GM19035 (cell line): ENCODE measurements at regions not wholly inside any gene's neighbourhood (a gene's known extent, or its start where the extent isn't known, plus 50 kb on each side); places are given as distances from the start of the nearest gene placed in this dataset.

ENCODE experiments used
- ATAC-seq: cut with Tn5 transposase; IDR thresholded peaks from one replicate; pipeline ENCODE4 v1.9.1; 2021; ENCODE audit not compliant: unreplicated experiment

DNA sequence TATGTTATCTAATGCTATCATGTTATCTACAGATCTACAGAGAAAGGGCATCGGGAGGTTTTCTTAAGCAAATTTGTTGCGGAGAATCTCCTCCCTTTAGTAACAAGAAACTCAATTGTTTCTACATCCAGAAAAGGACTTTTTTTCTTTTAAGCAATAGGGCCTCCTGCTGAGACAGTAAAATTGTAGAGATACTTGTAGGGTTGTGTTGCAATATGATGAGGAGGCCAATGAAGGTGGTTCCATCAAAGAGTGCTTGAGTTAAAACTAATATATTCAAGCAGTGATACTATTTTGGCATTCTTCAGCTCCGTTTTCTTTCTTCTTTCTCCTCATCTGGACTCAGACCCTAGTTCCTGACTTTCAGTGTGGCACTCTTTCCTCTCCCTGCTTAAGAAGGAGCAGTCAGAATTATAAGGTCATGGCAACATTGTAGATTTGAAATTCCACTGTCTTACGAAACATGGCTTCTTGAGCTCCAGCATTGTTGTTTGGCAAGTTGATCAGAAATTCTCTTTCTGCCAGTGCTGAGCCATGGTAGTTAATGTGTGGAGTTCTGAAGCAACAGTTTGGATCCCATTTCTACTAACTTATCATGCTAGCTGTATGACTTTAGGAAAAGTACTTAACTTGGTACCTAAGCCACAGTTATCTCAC, 202.0 kb upstream of the SLC14A2 start:
- no peak for ATAC-seq

DNA sequence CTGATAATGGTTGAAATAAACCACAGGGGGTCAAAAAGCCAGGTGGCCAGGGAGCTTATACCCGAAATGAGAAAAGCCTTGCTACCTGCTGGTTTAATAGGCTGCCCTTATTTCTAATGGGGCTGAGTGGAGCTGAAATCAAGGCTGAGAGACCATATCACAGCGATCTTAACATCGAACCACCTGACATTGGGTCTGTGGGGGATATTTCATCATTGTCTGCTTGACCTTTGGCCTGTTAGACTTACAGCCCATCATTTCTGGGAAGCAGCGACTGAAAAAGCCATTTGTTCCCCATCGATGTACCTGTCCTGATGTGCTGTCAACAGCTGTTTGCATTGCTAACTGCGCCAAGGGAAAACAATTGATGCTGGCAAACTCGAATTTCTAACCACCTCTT, 199.7 kb upstream of the SLC14A2 start:
- no peak for ATAC-seq

DNA sequence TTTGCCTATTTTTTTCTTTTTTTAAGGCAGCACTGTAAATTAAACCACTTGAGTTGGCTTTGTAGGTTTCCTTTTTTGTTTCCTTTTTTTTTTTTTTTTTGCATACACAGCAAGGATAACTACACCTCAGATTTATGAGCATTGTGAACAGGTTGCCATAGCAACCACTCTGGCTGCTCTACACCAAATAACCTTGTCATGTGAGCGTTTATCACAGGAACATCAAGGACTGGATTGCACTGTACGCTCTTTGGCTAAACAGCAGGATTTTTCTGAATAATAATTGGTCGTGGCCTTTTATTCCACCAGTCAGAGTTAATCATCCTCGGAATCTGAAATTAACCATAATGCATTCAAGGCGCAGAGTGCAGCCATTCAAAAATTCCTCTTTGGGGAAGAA, 199.1 kb upstream of the SLC14A2 start:
- no peak for ATAC-seq

DNA sequence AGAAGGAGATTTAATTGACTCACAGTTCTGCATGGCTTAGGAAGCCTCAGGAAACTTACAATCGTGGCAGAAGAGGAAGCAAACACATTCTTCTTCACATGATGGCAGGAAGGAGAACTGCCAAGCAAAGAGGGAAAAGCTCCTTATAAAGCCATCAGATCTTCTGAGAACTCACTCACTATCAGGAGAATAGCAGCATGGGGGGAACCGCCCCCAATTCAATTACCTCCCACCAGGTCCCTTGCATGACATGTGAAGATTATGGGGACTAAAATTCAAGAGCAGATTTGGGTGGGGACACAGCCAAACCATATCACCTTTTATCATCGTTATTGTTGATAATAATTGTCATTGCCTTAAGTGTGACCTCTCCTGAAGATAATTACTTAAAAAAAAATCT, 197.9 kb upstream of the SLC14A2 start:
- ATAC-seq, result no peak

DNA sequence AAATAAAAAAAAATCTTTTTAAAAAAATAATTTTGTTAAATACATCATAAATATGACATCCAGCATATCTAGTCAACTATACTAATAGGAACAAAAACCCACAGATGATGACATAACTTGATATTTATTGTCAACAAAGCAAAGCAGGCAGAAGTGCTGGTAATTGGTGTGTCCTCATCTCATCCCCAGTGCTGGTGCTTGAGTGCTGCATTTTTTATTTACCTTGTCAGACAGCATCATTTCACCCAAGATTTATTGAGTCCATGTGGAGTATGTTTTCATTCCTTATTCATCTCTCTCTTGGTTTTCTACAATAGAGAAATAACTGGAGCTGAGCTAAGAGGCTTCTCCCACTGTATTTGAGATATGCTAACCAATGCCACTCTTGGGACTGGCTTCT, 191.6 kb upstream of the SLC14A2 start:
- no peak for ATAC-seq

DNA sequence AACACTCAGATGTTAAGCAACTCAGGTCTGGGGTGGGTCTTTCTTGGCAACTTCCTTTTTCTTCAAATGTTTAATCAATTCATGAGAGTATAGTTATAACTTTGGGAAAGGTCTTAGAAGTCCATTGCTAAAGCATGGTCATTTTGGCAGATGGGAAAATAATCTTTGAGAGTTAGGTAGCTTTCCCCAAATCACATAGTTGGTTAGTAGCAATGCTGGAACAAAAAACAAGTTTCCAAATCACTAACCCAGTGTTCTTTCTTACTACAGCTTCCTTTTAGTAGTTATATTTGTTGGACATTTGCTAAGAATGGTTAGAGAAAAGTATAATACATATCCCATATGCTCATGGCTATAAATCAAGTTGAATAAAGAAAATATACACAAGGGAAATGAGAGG, 185.2 kb upstream of the SLC14A2 start:
- no peak for ATAC-seq

DNA sequence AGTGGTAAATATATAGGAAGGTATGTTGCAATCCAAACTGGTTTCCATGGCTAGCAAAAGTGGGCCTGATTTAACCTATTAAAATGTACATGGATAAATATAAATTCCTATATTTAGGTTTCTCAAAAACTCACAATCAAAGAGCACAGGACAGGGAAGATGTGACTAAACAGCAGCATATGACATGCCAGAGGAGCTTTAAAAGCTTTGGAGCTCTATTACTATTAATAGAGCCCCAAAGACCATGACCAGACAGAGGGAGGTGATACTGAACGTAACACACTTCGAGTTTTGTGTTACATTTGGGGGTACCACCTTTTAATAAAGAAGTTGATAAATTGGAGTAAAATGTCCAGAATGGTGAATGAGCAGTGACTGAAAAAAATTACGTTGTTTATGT, 179.5 kb upstream of the SLC14A2 start:
- no peak for ATAC-seq

DNA sequence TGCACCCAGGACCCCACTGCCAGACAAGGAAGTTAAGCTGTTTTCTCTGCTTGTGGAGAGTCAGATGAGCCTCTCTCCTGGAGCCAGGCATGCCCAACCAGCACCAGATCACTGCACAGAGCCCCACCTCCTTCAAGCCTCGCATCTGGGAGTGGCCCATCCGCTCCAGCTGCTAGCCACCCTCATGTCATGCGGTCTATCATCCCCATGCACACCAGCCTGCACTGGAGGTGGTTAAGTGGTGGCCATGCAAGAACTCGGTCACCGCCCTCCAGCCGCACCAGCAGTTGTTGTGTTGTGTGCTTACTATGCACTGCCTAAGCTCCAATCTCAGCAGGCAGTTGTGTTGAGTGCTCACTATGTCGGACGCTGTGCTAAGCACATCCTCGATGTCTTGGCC, 177.9 kb upstream of the SLC14A2 start:
- ATAC-seq, result no peak

DNA sequence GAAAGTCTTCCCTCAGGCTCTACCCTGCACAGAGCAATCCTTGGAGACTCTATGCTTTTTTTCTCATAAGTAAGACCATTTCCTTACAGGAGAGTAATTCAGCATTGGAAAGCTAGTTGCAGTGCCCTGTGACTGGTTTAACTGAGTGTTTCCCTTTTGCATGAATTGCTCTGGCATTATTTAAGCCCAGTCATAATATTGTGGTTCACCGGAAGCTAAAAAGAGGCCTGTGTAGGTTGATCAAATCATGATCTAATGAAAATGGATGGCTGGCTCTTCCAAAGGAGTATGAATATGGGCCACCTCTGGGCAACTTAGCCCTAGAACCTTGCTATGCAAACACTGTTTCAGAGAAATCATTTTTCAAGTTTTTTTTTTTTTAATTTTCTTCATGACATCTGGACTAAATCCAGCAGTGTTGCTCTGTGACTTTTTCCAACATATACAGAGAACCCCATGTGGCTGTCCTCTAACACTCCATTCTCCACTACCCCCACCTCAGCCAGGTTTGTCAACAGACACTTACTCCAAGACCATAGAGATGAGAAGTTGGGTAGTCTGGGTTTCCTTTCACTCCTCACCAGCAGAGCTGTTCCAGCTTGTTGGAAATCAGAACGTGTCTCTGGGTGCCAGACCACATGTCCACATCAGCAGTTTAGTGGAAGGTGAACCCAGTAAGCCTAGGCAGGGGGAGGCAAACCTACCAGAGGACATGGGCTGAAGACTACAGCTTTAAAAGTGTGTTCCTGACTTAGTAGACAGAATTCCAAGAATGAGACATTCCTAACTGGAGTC, 175.2 kb upstream of the SLC14A2 start:
- no peak for ATAC-seq

DNA sequence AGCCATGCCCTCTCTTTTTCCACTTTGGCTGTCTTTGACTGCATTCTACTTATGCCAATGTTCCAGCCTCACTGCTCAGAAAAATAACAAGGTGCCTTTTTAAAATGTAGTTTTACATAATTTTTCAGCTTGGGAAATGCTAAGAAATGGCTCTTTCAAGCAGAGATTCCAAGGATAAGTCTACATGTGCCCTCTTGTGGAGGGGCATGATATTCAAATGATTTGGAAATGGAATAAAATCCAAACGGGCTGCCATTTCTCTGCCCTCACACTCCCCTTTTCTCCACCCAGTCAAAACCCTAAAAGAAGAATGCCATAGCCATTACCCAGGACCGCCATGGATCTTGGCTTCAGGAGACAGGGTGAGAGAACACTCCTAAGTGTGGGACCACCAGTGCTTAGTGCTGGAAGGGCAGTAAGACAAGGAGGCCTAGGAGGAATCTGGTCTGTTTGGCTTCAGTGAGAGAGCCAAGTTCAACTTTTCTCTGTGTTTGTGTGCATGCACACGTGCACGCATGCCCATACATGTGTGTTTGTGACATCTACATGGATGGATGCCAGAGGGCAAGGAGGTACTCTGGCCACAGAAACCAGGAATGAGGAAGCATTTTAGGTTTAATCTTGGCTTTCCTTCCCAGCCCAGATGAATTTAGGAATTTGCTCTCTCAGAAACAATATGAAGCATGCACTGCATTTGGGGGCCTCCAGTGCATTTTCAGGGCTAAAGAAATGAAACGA, 174.0 kb upstream of the SLC14A2 start:
- ATAC-seq, result no peak

DNA sequence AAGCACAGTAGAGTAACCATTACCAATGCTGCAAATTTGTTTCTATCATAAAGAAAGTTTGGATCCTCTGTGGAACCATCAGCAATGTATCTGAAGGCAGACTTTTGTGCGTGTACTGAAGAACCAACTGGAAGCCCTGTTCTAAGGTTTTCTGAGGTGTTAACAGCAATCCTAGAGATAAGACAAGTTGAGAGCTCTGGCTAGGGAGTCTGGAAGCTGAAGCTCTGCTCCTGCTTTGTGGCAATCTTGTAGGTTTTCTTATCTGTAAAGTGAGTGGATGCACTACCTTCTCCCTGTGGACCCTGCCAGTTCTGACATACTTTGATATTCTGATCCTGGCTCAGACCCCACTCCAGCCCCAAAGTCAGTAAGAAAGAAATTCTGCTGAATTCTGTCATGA, 171.2 kb upstream of the SLC14A2 start:
- ATAC-seq, result no peak

DNA sequence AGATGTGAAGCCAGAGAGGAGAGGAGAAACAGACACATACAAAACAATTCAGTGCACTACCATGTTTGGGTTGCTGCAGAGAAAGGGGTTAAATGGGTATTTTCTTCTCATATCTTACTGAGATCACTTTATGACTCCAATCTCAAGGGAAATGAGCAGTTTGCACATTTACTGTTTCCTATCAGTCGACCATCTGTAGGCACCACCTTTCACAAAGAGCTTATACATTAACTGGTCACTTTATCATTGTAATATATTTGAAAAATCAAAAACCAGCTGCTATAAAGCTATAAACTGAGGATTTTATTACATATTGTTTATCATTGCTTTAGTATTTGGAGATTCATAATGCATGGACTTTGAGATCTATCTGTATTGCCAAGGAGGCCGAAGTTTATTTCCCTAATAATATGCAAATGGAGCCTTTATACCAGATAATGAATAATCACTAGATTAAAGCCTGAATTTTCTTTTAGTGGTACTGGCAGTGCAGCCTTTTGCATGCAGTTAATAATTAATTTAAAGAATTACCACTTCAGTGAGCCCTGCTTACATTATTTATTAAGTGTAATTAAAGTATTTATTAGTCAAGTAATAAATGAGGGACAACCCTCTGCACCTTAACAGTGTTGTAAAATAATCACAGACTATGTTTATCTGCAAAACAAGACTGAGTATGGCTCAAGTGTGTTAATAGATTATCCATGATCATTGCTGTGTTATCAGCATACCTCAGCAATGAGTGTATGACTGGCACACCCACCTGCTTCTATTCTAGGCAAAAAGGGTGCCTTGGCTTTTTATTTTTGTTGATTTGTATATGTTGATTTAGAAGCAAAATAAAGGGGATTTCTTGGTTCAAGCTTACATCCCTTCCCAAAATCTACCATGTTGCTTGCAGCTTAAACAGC, 167.7 kb upstream of the SLC14A2 start:
- ATAC-seq, result no peak

DNA sequence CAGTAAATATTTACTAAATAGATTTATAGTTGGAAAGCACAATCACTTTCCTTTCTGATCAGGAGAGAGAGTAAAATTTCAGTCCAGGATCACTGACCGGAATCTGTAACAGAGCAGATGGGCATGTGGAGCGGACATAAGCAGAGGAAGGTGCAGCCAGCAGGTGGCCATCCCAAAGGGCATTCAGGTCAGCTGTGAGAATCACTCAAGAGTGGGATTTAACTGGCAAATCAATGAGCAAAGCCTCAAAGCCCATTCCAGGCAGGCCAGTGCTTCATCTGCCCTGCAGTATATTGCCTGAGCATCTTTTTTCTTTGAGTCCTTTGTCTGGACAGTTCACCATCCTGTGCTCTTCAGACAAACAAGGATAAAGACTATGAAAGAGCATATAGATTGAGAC, 166.4 kb upstream of the SLC14A2 start:
- ATAC-seq, result no peak

DNA sequence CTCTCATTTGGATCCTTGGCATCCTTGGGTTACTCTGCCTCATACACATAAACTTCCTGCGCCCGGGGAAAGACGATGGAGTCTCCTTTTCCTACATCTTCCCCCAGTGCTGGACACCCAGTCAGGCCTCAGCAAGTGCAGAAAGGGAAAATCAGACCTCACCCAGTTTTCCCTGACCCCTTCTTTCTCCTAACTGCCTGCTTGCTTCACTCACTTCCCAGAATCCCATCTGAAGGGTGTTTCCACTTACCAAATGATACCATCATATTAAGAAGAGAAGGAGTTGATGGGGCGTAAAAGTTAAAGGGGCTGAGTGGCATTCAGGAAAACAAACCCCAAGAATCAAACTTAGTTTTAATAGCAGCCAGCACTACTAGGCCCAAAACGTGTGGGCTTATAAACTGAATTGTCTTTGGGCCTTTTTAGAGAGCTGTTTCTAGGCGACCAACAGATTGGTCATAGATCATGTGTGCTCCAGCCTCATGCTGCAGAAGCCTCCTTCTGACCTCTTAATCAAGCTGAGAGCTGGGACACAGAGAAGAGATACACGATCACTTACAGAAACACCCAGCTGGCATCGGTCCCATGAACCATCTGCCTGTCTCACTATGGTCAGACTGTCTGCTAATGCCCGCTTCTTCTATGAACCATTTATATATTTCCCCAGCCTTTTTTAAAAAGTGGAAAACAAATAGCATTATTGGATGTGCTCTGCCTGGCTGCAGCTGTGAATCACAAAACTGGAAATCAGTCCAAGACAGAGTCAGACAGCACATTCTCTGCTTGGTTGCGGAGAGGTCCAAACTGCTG, 165.7 kb upstream of the SLC14A2 start:
- no peak for ATAC-seq

DNA sequence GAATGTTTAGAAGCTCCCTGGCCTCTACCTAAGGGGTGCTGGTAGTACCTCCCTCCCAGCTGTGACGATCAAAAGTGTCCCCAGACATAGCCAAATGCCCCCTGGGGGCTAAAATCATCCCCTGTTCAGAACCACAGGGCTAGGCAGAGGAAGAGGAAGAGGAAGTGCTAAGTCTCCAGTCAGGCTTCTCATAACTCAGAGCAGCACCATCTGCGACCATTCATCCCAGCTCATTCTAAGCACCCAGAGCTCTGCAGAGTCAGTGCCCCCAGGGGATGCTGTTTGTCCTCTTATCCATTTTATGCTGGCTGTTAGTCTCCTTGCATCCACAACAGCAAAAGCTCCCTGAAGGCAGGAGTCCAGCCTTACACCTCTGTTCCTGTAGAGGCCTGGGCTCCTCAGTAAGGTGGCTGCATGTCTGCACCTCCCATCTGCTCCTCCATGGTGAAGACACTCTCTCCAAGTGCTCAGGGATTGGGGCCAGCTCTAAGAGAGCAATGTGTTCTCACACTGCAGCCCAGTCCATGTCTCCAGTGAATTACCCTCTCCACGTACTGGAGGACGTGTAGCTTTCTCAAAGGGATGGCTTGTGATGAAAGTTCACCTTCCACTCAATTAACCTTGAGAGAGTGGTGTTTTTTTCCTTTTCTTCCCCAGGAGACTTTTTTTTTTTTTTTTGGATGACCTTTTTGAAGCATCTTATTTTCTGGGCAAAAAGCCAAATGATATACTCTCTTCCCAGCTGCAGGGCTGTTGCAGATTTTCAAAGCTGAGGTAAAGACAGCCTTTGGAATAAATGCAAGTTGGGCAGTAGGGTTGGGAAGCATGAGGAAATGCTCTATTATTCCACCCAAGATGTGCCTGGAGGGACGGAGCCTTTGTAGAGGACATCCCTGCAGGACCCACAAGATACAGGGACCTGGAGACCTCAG, 158.9 kb upstream of the SLC14A2 start:
- no peak for ATAC-seq

DNA sequence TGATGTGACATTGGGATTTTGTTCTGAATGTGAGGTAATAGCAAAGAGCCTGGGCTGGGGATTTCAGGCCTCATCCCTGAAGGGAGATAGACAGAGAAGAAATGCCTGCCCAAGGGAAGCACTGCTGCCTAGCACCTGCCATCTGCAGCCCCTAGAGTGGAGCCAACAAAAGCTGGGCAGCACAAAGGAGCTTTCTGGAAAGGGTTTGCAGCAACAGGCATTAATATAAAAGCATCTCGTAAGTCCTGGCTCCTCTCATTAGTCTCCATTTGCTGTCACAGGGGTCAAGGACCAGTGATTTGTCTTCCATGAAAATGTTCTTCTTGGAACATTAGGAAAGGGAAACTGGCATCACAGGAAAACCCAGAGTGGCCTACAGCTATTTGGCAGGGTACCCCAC, 157.2 kb upstream of the SLC14A2 start:
- no peak for ATAC-seq

DNA sequence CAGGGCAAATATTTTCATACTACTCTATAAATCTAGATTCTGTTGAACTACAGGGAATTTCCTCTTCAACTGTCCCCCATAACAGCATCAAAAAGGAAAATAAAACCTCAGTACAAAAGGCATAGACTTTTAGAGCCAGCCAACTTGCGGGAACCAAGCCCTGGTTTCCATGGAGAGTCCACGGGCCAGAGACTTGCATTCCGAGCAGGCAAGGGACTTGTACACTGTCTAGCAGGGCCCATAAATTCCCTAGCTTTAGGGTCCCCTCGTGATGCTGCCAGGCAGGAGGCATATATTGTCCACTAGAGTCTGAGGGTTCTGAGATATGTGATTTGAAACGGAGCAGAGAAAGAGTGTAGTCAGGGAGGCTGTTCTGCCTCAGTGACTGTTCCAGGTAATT, 153.1 kb upstream of the SLC14A2 start:
- ATAC-seq, result no peak

DNA sequence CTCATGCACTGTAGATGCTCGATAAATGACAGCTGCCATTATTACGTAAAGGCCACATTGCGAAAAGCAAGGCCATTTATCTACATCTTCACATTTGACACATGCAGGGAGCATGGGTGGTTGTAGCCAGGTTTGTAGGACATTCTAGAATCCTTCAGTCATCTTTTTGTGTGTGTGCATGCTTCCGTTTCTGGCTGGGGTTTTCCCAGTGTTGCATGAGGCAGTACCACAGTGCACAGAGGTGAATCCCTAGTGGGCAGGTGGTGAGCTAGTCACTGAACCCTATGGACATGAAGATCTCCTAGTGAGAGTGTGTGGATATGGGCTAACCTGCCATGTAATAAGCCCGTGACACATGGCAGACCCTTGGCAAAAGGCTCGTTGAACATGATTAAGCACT, 151.8 kb upstream of the SLC14A2 start:
- no peak for ATAC-seq

DNA sequence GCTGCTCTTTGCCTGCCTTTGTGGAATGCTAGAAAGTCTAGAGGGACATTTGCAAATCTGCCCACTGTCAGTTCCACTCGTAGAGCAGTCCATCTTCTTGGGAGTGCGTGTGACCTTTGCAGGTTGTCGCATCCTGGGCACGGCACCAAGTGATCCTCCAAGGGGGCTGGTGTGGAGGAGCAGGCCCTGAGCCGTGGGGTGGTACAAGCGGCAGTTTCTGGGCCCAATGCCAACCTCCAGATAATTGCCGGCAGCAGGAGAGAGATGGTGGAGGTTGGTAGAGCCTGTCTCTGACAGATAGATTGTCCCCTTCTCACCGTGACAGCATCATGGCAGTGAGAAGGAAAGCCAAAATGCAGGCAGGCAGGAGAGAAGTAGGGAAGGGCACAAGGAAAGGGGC, 150.7 kb upstream of the SLC14A2 start:
- no peak for ATAC-seq
